ENCODE measurements at regions not wholly inside any gene's neighbourhood (a gene's known extent, or its start where the extent isn't known, plus 50 kb on each side); places are given as distances from the start of the nearest gene placed in this dataset.

GRCh38 chr5:62007457-62007856, 298.5 kb upstream of the KIF2A start (continued):
- TF ChIP-seq EHF (CRISPR knock-in tag; IDR thresholded peaks at IDR 0.05) (no peak), ELK1 (IDR thresholded peaks at IDR 0.05; ENCODE audit: low read depth, low read length) (no peak), TFCP2L1 (CRISPR knock-in tag; IDR thresholded peaks at IDR 0.05) (no peak), HES2 (IDR thresholded peaks at IDR 0.05) (no peak), MAZ (IDR thresholded peaks at IDR 0.05; ENCODE audit: borderline replicate concordance, low read depth, low read length) (no peak)

GRCh38 chr5:62011089-62011664, 294.8 kb upstream of the KIF2A start:
- ATAC-seq (no peak), DNase-seq (ENCODE audit: low read depth in 1 of 2, low spot score in 1 of 2) (no peak), FAIRE-seq (no peak)
- CTCF ChIA-PET, result no interaction called here
- no peak overlapping the region for H3K4me3 ChIP-seq
- no peaks in the 10 kb centered on the region for H3K4me1 ChIP-seq
- 0 out of 3 replicates have a peak, but pooled peaks cover 2% of the 10 kb centered on the region for H3K9me3 ChIP-seq
- H3K27ac ChIP-seq, result no peak overlapping the region
- POLR2A ChIA-PET, result no interaction called here
- 28% methylated on average over 5 of the region's 5 CpGs for WGBS (ENCODE audit: missing lambda C conversion rate)
- no peak overlapping the region for H3K4me2 ChIP-seq
- TF ChIP-seq CEBPB (IDR thresholded peaks at IDR 0.05) (no peak), ESRRA (IDR thresholded peaks at IDR 0.05; ENCODE audit: borderline replicate concordance, low read length) (no peak), HEYL (CRISPR knock-in tag; IDR thresholded peaks at IDR 0.05) (no peak)

- CTCF ChIA-PET, result no interaction called here
- no peak overlapping the region for H3K27ac ChIP-seq
- 62% methylated on average over 1 of the region's 1 CpG for WGBS (ENCODE audit: missing lambda C conversion rate)
- POLR2A ChIA-PET, result no interaction called here
- H3K9me3 ChIP-seq, result no peaks in the 10 kb centered on the region
- H3K4me3 ChIP-seq, result no peak overlapping the region
- FAIRE-seq, result no peak
- H3K4me1 ChIP-seq, result no peaks in the 10 kb centered on the region
- ATAC-seq, result no peak
- H3K4me2 ChIP-seq, result no peak overlapping the region
- TF ChIP-seq MAZ (IDR thresholded peaks at IDR 0.05; ENCODE audit: borderline replicate concordance, low read depth, low read length) (no peak), POLR2A (IDR thresholded peaks at IDR 0.05; ENCODE audit: low read length) (no peak), RCOR1 (IDR thresholded peaks at IDR 0.05; ENCODE audit: low read depth, low read length) (no peak), KDM5A (IDR thresholded peaks at IDR 0.05) (no peak), REST (IDR thresholded peaks at IDR 0.05) (no peak), NR3C1 (IDR thresholded peaks at IDR 0.05) (no peak), NFE2L2 (conservative IDR thresholded peaks at IDR 0.05; ENCODE audit: low read length) (no peak), MYC (IDR thresholded peaks at IDR 0.05; ENCODE audit: borderline replicate concordance, low read length) (no peak), CHD2 (IDR thresholded peaks at IDR 0.05; ENCODE audit: low read length, partially characterized antibody) (no peak), FOXS1 (CRISPR knock-in tag; IDR thresholded peaks at IDR 0.05) (no peak)
- DNase-seq (ENCODE audit: low read depth in 1 of 2, low spot score in 1 of 2), result no peak
Measured at GRCh38 chr5:62017092-62017491, 288.9 kb upstream of the KIF2A start.

- ATAC-seq (peak; percentile 78 to 97), FAIRE-seq (no peak), DNase-seq (ENCODE audit: low read depth in 1 of 2, low spot score in 1 of 2) (peak in 1 of 2 experiments; percentile 47)
- CTCF ChIA-PET, result no interaction called here
- TF ChIP-seq EHF (CRISPR knock-in tag; IDR thresholded peaks at IDR 0.05) (no peak), EP300 (IDR thresholded peaks at IDR 0.05) (no peak), RFX5 (IDR thresholded peaks at IDR 0.05) (no peak), E2F6 (IDR thresholded peaks at IDR 0.05; ENCODE audit: borderline replicate concordance, low read depth) (no peak), FOSL2 (IDR thresholded peaks at IDR 0.05) (no peak), FOSL2 (CRISPR knock-in tag; IDR thresholded peaks at IDR 0.05) (peak; percentile 42; the same call in 1 of the 2 replicates)
- no peak overlapping the region for H3K4me3 ChIP-seq
- 2% methylated on average over 2 of the region's 2 CpGs for WGBS (ENCODE audit: missing lambda C conversion rate)
- H3K4me1 ChIP-seq, result peaks cover 6% of the 10 kb centered on the region; the same call in 1 of the 3 replicates
- 0 out of 3 replicates have a peak, but pooled peaks cover 9% of the 10 kb centered on the region for H3K9me3 ChIP-seq
- POLR2A ChIA-PET, result no interaction called here
- H3K27ac ChIP-seq, result no peak overlapping the region
- H3K4me2 ChIP-seq, result no peak overlapping the region
Measured at GRCh38 chr5:62029303-62029702, 276.7 kb upstream of the KIF2A start.
